H1 (cell line): ENCODE measurements at regions not wholly inside any gene's neighbourhood (a gene's known extent, or its start where the extent isn't known, plus 50 kb on each side); places are given as distances from the start of the nearest gene placed in this dataset.

Experiments used
- CTCF ChIA-PET: fragments of 300-600 bp; sonication (Branson Sonifier 250); formaldehyde crosslinking; loops from one replicate; lab custom pipeline; 2021; ENCODE audit not compliant: partially characterized antibody; lab: Charles Lee
- POLR2A ChIA-PET: fragments of 300-600 bp; sonication (Branson Sonifier 250); formaldehyde crosslinking; loops from one replicate; lab custom pipeline; 2021; ENCODE audit warnings: inconsistent platforms; ENCODE audit not compliant: partially characterized antibody; lab: Charles Lee
- DNase-seq, 2 experiments: peaks; one replicate each; pipeline versions ENCODE4 v3.0.0 to v3.0.0-alpha.2; 2010 to 2022; ENCODE audit warnings: low spot score in 2 of 2, low read depth in 1 of 2, mixed read lengths in 1 of 2
- FAIRE-seq: peaks from 2 replicates; lab custom pipeline; 2011; peaks lifted over from hg19 to GRCh38; lab: Jason Lieb, UNC
- H2AFZ ChIP-seq: 2 replicates; pipeline ENCODE4 v1.8.1; 2012; ENCODE audit warnings: low read length, inconsistent platforms
- H2AK5ac ChIP-seq: 2 replicates; pipeline ENCODE4 v1.6.1; 2013; ENCODE audit warnings: low read depth, low read length
- H2BK120ac ChIP-seq: replicated peaks from 2 replicates; pipeline ENCODE3; 2013; ENCODE audit warnings: low read depth, low read length, inconsistent platforms
- H2BK12ac ChIP-seq: 2 replicates; pipeline ENCODE4 v1.6.1; 2013; ENCODE audit warnings: low read depth, low read length
- H2BK15ac ChIP-seq: 2 replicates; pipeline ENCODE4 v1.6.1; 2013; ENCODE audit warnings: low read length
- H2BK20ac ChIP-seq: 2 replicates; pipeline ENCODE4 v1.6.1; 2013; ENCODE audit warnings: low read length
- H2BK5ac ChIP-seq: 2 replicates; pipeline ENCODE4 v1.6.1; 2013; ENCODE audit warnings: low read depth, low read length
- H3K14ac ChIP-seq: 2 replicates; pipeline ENCODE4 v1.6.1; 2013; ENCODE audit warnings: inconsistent platforms; ENCODE audit not compliant: insufficient read length
- H3K18ac ChIP-seq: 2 replicates; pipeline ENCODE4 v1.6.1; 2013; ENCODE audit warnings: low read length; ENCODE audit errors: extremely low read depth
- H3K23ac ChIP-seq: 2 replicates; pipeline ENCODE4 v1.6.1; 2013; ENCODE audit warnings: inconsistent platforms; ENCODE audit not compliant: insufficient read length
- H3K23me2 ChIP-seq: 2 replicates; pipeline ENCODE4 v1.6.1; 2013; ENCODE audit warnings: low read depth, low read length
- H3K27ac ChIP-seq: 2 replicates; pipeline ENCODE4 v1.6.1; 2011; ENCODE audit warnings: low read depth, low read length, inconsistent platforms
- H3K27me3 ChIP-seq, 4 experiments: replicated peaks in 1 of 4; 1 replicate in 1 of 4; 2 replicates in 3 of 4; pipeline versions ENCODE4 v1.6.1 to v1.8.1; 2011 to 2013; ENCODE audit warnings: low read length in 3 of 4, mild to moderate bottlenecking in 3 of 4, inconsistent platforms in 2 of 4, mixed read lengths in 2 of 4, moderate library complexity in 1 of 4; ENCODE audit not compliant: control insufficient read depth in 3 of 4, insufficient read depth in 3 of 4; ENCODE audit errors: extremely low read depth in 1 of 4
- H3K36me3 ChIP-seq, 4 experiments: 2 replicates each; pipeline versions ENCODE4 v1.6.1 to v1.8.1; 2011 to 2013; ENCODE audit warnings: mild to moderate bottlenecking in 4 of 4, low read length in 3 of 4, moderate library complexity in 2 of 4, control low read depth in 1 of 4, inconsistent platforms in 1 of 4; ENCODE audit not compliant: insufficient read depth in 4 of 4, control insufficient read depth in 2 of 4
- H3K4ac ChIP-seq: replicated peaks from 2 replicates; pipeline ENCODE3; 2013; ENCODE audit warnings: low read length, low read depth, mixed read lengths, inconsistent platforms; ENCODE audit not compliant: insufficient read length
- H3K4me1 ChIP-seq, 4 experiments: replicated peaks in 1 of 4; 1 replicate in 1 of 4; 2 replicates in 3 of 4; pipeline versions ENCODE4 v1.6.1 to v1.8.1; 2011 to 2013; ENCODE audit warnings: low read length in 3 of 4, inconsistent platforms in 2 of 4, mixed read lengths in 1 of 4; ENCODE audit not compliant: insufficient read depth in 4 of 4, control insufficient read depth in 3 of 4
- H3K4me2 ChIP-seq, 2 experiments: 2 replicates each; pipeline versions ENCODE4 v1.6.1 to v1.8.1; 2011 to 2013; ENCODE audit warnings: low read depth in 2 of 2, low read length in 2 of 2, control low read depth in 1 of 2, inconsistent platforms in 1 of 2, mild to moderate bottlenecking in 1 of 2; ENCODE audit not compliant: insufficient read depth in 1 of 2
- H3K4me3 ChIP-seq, 4 experiments: fragments of 200-600, 300-600 bp in 1 of 4; sonication (generic), shearing (Covaris generic), sonication (Bioruptor Twin) in 1 of 4; 2 replicates each; pipeline versions ENCODE4 v1.5.1 to v1.8.1; 2011 to 2016; ENCODE audit warnings: low read length in 4 of 4, low read depth in 3 of 4, control low read depth in 2 of 4, inconsistent platforms in 2 of 4, mild to moderate bottlenecking in 2 of 4, mixed read lengths in 1 of 4, moderate library complexity in 1 of 4; ENCODE audit not compliant: insufficient read depth in 2 of 4; ENCODE audit errors: extremely low read depth in 1 of 4
- H3K56ac ChIP-seq: replicated peaks from 2 replicates; pipeline ENCODE3; 2013; ENCODE audit warnings: low read depth, mild to moderate bottlenecking, mixed read lengths, low read length, inconsistent platforms; ENCODE audit not compliant: insufficient read length
- H3K79me1 ChIP-seq: 2 replicates; pipeline ENCODE4 v1.6.1; 2013; ENCODE audit warnings: low read depth, low read length, control low read depth
- H3K79me2 ChIP-seq, 2 experiments: 2 replicates each; pipeline versions ENCODE4 v1.6.1 to v1.8.1; 2012 to 2013; ENCODE audit warnings: low read length in 2 of 2, mild to moderate bottlenecking in 2 of 2, inconsistent platforms in 1 of 2; ENCODE audit not compliant: insufficient read depth in 2 of 2, control insufficient read depth in 1 of 2
- H3K9ac ChIP-seq, 4 experiments: replicated peaks in 1 of 4; 1 replicate in 1 of 4; 2 replicates in 3 of 4; pipeline versions ENCODE4 v1.6.1 to v1.8.1; 2011 to 2013; ENCODE audit warnings: low read depth in 3 of 4, low read length in 3 of 4, control low read depth in 2 of 4, mild to moderate bottlenecking in 2 of 4, moderate library complexity in 2 of 4, inconsistent platforms in 1 of 4; ENCODE audit errors: extremely low read depth in 1 of 4
- H3K9me3 ChIP-seq, 2 experiments: 2 replicates each; pipeline versions ENCODE4 v1.6.1 to v1.8.1; 2012 to 2013; ENCODE audit warnings: mild to moderate bottlenecking in 2 of 2, moderate library complexity in 2 of 2, control low read depth in 1 of 2, inconsistent platforms in 1 of 2, low read depth in 1 of 2, low read length in 1 of 2, mixed read lengths in 1 of 2; ENCODE audit not compliant: insufficient read depth in 2 of 2
- H4K20me1 ChIP-seq, 2 experiments: replicated peaks in 1 of 2; 2 replicates each; pipeline versions ENCODE3 to v1.8.1; 2011 to 2013; ENCODE audit warnings: inconsistent platforms in 2 of 2, low read length in 2 of 2, mild to moderate bottlenecking in 1 of 2; ENCODE audit not compliant: insufficient read depth in 2 of 2, control insufficient read depth in 1 of 2
- H4K5ac ChIP-seq: 2 replicates; pipeline ENCODE4 v1.6.1; 2013; ENCODE audit warnings: low read length, low read depth, mixed read lengths, inconsistent platforms; ENCODE audit not compliant: insufficient read length
- H4K8ac ChIP-seq: 2 replicates; pipeline ENCODE4 v1.8.0; 2013; ENCODE audit warnings: mild to moderate bottlenecking, moderate library complexity, low read length, inconsistent platforms; ENCODE audit not compliant: insufficient read depth; ENCODE audit errors: extremely low read depth
- H4K91ac ChIP-seq: replicated peaks from 2 replicates; pipeline ENCODE3; 2013; ENCODE audit warnings: low read length, mixed read lengths, inconsistent platforms; ENCODE audit not compliant: insufficient read length
- WGBS, 2 experiments: shearing (Covaris generic) in 1 of 2; methylation state at CpG; one replicate each; pipeline versions ENCODE4 v1.1.6 to v1.1.7; 2013 to 2015; ENCODE audit warnings: low lambda C conversion rate in 2 of 2, mixed read lengths in 2 of 2, inconsistent platforms in 1 of 2, low coverage in 1 of 2, missing lambda C conversion rate in 1 of 2; ENCODE audit not compliant: insufficient replicate concordance in 2 of 2, insufficient coverage in 1 of 2, insufficient read length in 1 of 2; ENCODE audit errors: extremely low coverage in 1 of 2, missing lambda C conversion rate in 1 of 2; 5-methylcytosine and 5-hydroxymethylcytosine counted together

GRCh38 chr11:120060512-120060911 lies 77.4 kb downstream of the TRIM29 start:
- no peak overlapping the region for H2BK12ac ChIP-seq
- CTCF ChIA-PET: interaction anchor here (0.6 to 2.0 kb wide), 8 partner anchors 10 to 509 kb away, joined by 3 to 9 read pairs (median 4); no protein-coding TSS in a partner anchor
- H3K27ac ChIP-seq: no peak overlapping the region
- no peak overlapping the region for H3K56ac ChIP-seq
- no peak overlapping the region for H2BK20ac ChIP-seq
- H3K36me3 ChIP-seq: no peaks in the 10 kb centered on the region
- H3K9me3 ChIP-seq: no peaks in the 10 kb centered on the region
- H3K14ac ChIP-seq: no peak overlapping the region
- H4K91ac ChIP-seq: peak overlapping the region; percentile 17
- H2AFZ ChIP-seq: no peak overlapping the region
- H3K9ac ChIP-seq: no peak overlapping the region
- H4K8ac ChIP-seq: no peak overlapping the region
- POLR2A ChIA-PET: no interaction called here
- no peak overlapping the region for H4K5ac ChIP-seq
- no peak overlapping the region for H3K18ac ChIP-seq
- no peaks in the 10 kb centered on the region for H4K20me1 ChIP-seq
- no peak overlapping the region for H3K4me2 ChIP-seq
- H3K79me2 ChIP-seq: no peaks in the 10 kb centered on the region
- H3K4ac ChIP-seq: no peak overlapping the region
- no peaks in the 10 kb centered on the region; a peak in 2 of 7 replicates for H3K27me3 ChIP-seq
- H2BK15ac ChIP-seq: no peak overlapping the region
- H3K4me1 ChIP-seq: peaks cover 16 to 39% (median 20%) of the 10 kb centered on the region in 4 experiments
- FAIRE-seq (no peak), DNase-seq (peak in 1 of 2 experiments; percentile 20)
- WGBS, 2 experiments: 86% methylated on average over 7 of the region's 7 CpGs; no CpG with 5 or more reads in 1 of the 2 experiments
- H3K23me2 ChIP-seq: no peaks in the 10 kb centered on the region; the same call in 1 of the 2 replicates
- H3K4me3 ChIP-seq: no peak overlapping the region
- H3K23ac ChIP-seq: no peak overlapping the region
- no peak overlapping the region for H2AK5ac ChIP-seq
- no peaks in the 10 kb centered on the region for H3K79me1 ChIP-seq
- H2BK5ac ChIP-seq: no peak overlapping the region
- H2BK120ac ChIP-seq: no peak overlapping the region
